ENCODE measurements at regions not wholly inside any gene's neighbourhood (a gene's known extent, or its start where the extent isn't known, plus 50 kb on each side); places are given as distances from the start of the nearest gene placed in this dataset.

DNA sequence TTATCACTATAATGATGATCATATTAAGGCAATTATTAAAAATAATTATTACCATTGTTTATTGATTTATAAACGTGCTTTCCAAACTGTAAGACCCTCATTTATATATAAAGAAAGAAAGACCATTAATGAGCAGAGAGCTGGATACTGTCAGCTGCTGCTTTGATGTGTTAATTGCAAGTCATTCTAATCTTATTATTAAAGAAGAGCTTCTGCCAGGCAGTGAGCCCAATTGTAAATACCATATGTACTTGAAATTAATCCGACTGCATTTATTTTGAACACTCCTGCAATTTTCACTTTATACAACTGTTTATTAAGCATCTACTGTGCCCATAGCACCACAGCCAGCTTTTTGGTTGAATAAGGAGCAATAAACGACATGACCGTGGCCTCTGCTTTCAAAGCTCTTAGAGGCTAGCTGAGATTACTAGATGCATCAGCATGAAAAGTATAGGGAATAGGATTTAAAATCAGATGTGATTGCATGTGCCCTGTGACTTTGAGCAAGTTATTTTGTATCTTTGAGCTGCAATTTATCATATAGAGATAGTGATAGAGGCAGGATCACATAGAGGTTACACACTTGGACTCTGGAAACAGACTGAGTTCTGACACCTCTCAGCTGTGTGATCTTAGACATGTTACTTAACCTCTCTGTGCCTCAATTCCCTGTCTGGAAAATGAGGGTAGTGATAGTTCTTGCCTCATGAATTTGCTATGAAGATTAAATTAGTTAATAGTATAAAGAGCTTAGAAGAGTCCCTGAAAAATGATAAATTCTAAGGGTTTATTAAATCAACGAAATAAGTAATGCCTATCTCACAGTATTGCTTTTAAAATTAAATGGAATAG lies 83.4 kb downstream of the MYCN start:
- Mint-ChIP-seq H3K9me3 (ENCODE audit: low read depth, unreplicated experiment) (no peaks in the 10 kb centered on the region), H3K27me3 (ENCODE audit: unreplicated experiment) (no peaks in the 10 kb centered on the region), H3K4me3 (ENCODE audit: low read depth, unreplicated experiment) (no peak overlapping the region), H3K36me3 (ENCODE audit: insufficient read depth, unreplicated experiment) (no peaks in the 10 kb centered on the region), H3K4me1 (ENCODE audit: low read depth, unreplicated experiment) (peaks cover 6% of the 10 kb centered on the region), H3K27ac (ENCODE audit: unreplicated experiment) (no peak overlapping the region)
- DNase-seq: no peak
- TF ChIP-seq, protein P1, sequence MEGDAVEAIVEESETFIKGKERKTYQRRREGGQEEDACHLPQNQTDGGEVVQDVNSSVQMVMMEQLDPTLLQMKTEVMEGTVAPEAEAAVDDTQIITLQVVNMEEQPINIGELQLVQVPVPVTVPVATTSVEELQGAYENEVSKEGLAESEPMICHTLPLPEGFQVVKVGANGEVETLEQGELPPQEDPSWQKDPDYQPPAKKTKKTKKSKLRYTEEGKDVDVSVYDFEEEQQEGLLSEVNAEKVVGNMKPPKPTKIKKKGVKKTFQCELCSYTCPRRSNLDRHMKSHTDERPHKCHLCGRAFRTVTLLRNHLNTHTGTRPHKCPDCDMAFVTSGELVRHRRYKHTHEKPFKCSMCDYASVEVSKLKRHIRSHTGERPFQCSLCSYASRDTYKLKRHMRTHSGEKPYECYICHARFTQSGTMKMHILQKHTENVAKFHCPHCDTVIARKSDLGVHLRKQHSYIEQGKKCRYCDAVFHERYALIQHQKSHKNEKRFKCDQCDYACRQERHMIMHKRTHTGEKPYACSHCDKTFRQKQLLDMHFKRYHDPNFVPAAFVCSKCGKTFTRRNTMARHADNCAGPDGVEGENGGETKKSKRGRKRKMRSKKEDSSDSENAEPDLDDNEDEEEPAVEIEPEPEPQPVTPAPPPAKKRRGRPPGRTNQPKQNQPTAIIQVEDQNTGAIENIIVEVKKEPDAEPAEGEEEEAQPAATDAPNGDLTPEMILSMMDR (IDR thresholded peaks at IDR 0.05; ENCODE audit: unreplicated experiment): no peak
- intact Hi-C loops (cut with micrococcal nuclease; ENCODE audit: unreplicated experiment): loop anchor here (5.0 kb wide), 1 partner anchor 259 kb away; no protein-coding TSS in a partner anchor
- no TSS peak for BruUV-seq (replicated peaks)
- CTCF ChIA-PET: no interaction called here

DNA sequence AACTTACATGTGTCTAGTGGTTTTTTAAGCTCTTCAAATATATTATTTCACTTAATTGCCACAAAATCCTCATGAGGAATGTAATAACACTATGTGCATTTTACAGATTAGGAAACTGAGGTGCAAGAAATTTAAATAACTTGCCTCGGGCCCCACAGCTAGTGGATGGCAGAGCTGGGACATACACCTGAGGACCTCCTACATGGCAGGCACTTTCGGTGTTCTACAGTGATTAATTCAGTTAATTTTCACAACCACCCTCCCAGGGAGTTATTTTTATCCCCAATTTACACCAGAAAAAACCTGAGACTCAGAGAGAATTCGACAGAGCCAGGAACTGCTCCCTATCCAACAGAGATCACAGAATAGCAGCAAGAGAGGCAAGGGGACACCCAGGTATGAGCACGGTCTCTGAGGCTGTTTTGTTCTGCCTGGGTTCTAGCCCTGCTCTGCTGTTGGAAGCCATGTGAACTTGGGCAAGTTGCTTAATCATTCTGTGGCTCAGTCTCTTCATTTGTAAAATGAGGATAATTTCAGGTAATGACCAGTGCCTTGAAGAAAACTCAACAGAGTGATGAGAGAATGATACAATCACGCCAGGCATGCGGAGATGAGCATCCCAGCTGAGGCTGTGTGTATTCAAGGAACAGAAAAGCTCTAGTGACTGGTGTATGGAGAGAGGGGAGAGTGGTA lies 82.3 kb downstream of the MYCN start:
- no TSS peak for BruUV-seq (replicated peaks)
- Mint-ChIP-seq H3K27me3 (ENCODE audit: unreplicated experiment) (no peaks in the 10 kb centered on the region), H3K4me3 (ENCODE audit: low read depth, unreplicated experiment) (no peak overlapping the region), H3K4me1 (ENCODE audit: low read depth, unreplicated experiment) (peaks cover 14% of the 10 kb centered on the region), H3K36me3 (ENCODE audit: insufficient read depth, unreplicated experiment) (no peaks in the 10 kb centered on the region), H3K9me3 (ENCODE audit: low read depth, unreplicated experiment) (no peaks in the 10 kb centered on the region), H3K27ac (ENCODE audit: unreplicated experiment) (no peak overlapping the region)
- TF ChIP-seq, protein P1 (IDR thresholded peaks at IDR 0.05; ENCODE audit: unreplicated experiment): no peak
- CTCF ChIA-PET: interaction anchor here (0.7 to 1.0 kb wide), 2 partner anchors 16 to 1623 kb away, joined by 3 read pairs; no protein-coding TSS in a partner anchor
- intact Hi-C loops (cut with micrococcal nuclease; ENCODE audit: unreplicated experiment): loop anchor here (5.0 kb wide), 1 partner anchor 260 kb away; no protein-coding TSS in a partner anchor
- DNase-seq: no peak

- Mint-ChIP-seq H3K4me1 (ENCODE audit: low read depth, unreplicated experiment) (peaks cover 20% of the 10 kb centered on the region), H3K4me3 (ENCODE audit: low read depth, unreplicated experiment) (no peak overlapping the region), H3K27me3 (ENCODE audit: unreplicated experiment) (no peaks in the 10 kb centered on the region), H3K9me3 (ENCODE audit: low read depth, unreplicated experiment) (no peaks in the 10 kb centered on the region), H3K27ac (ENCODE audit: unreplicated experiment) (no peak overlapping the region), H3K36me3 (ENCODE audit: insufficient read depth, unreplicated experiment) (no peaks in the 10 kb centered on the region)
- intact Hi-C loops (cut with micrococcal nuclease; ENCODE audit: unreplicated experiment): loop anchor here (5.0 kb wide), 1 partner anchor 261 kb away; no protein-coding TSS in a partner anchor
- TF ChIP-seq, protein P1 (IDR thresholded peaks at IDR 0.05; ENCODE audit: unreplicated experiment): no peak
- CTCF ChIA-PET: interaction anchor here (0.6 to 1.0 kb wide), 3 partner anchors 15 to 1624 kb away, joined by 3 read pairs; no protein-coding TSS in a partner anchor
- BruUV-seq (replicated peaks): no TSS peak
- DNase-seq: peak; percentile 31
Observed at GRCh38 chr2:16021611-16022363, 81.4 kb downstream of the MYCN start.

DNA sequence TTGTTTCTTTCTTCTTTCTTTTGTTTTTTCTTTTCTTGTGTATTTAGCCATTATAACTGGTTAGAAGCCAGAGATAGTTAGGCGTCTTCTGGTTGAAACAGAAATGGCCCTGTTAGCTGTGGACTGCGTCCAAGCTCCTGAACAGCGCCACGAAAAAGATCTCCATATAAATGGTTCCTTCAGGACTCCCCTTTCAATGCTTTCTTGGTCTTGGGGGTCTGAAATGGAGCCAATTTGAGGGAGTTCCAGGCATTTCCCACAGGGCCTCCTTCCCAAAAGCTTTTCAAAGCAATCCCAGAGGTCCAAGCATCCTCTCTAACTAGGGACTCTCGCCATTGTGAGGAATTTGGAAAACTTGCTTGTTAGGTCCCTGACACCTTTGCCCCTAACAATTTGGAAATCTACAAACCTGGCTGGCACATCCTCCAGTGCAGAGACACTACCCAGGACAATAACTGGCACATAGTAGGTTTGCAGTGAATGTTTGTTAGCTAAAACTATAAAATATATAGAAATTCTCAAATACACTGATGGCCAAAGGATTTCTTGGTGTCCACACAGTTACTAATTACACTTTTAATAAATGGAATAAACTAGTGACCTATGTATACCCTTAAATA lies 80.1 kb downstream of the MYCN start:
- DNase-seq: no peak
- Mint-ChIP-seq H3K4me3 (ENCODE audit: low read depth, unreplicated experiment) (no peak overlapping the region), H3K27ac (ENCODE audit: unreplicated experiment) (no peak overlapping the region), H3K9me3 (ENCODE audit: low read depth, unreplicated experiment) (no peaks in the 10 kb centered on the region), H3K27me3 (ENCODE audit: unreplicated experiment) (no peaks in the 10 kb centered on the region), H3K4me1 (ENCODE audit: low read depth, unreplicated experiment) (peaks cover 20% of the 10 kb centered on the region), H3K36me3 (ENCODE audit: insufficient read depth, unreplicated experiment) (no peaks in the 10 kb centered on the region)
- TF ChIP-seq, protein P1 (IDR thresholded peaks at IDR 0.05; ENCODE audit: unreplicated experiment): no peak
- BruUV-seq (replicated peaks): no TSS peak
- CTCF ChIA-PET: no interaction called here
- intact Hi-C loops (cut with micrococcal nuclease; ENCODE audit: unreplicated experiment): loop anchor here (5.0 kb wide), 1 partner anchor 262 kb away; no protein-coding TSS in a partner anchor

Measured in Calu3 (cell line).